Transverse colon (tissue), 3 donors: ENCODE measurements at regions not wholly inside any gene's neighbourhood (a gene's known extent, or its start where the extent isn't known, plus 50 kb on each side); places are given as distances from the start of the nearest gene placed in this dataset.

ENCODE experiments used
- CTCF ChIP-seq, 5 experiments: fragments of 200-600 bp in 3 of 5; fragments of 450-650 bp in 2 of 5; sonication (generic) in 3 of 5; IDR thresholded peaks; 1 replicate in 2 of 5; 2 replicates in 3 of 5; pipeline ENCODE4 v1.5.1; 2016 to 2017; ENCODE audit warnings: antibody characterized with exemption in 5 of 5, inconsistent platforms in 3 of 5, mild to moderate bottlenecking in 2 of 5, moderate library complexity in 1 of 5
- EP300 ChIP-seq: sonication (generic); formaldehyde crosslinking; IDR thresholded peaks from one replicate; pipeline ENCODE4 v1.6.1; 2017; ENCODE audit warnings: antibody characterized with exemption, low read depth
- POLR2A ChIP-seq: fragments of 450-650 bp; IDR thresholded peaks from one replicate; pipeline ENCODE4 v1.6.1; 2016; ENCODE audit warnings: antibody characterized with exemption, mild to moderate bottlenecking, moderate library complexity

- TF ChIP-seq CTCF (IDR thresholded peaks at IDR 0.05): no peak
- TF ChIP-seq EP300: no peak
- TF ChIP-seq POLR2A: no peak
Measured at GRCh38 chr21:31457675-31458074, 113.6 kb upstream of the TIAM1 start.
